Liver (tissue), 8 donors: ENCODE measurements at regions not wholly inside any gene's neighbourhood (a gene's known extent, or its start where the extent isn't known, plus 50 kb on each side); places are given as distances from the start of the nearest gene placed in this dataset.

ENCODE experiments used
- DNase-seq: peaks from one replicate; pipeline ENCODE4 v3.0.0-alpha.2; 2017; ENCODE audit warnings: low spot score
- H3K27ac ChIP-seq, 2 donors: one replicate each; pipeline ENCODE4 v1.7.0; 2013; ENCODE audit warnings: inconsistent platforms in 2 of 2, low read length in 2 of 2, control low read depth in 1 of 2, low read depth in 1 of 2, mild to moderate bottlenecking in 1 of 2
- H3K27me3 ChIP-seq, 4 donors: one replicate each; pipeline versions ENCODE4 v1.6.1 to v1.7.0; 2013; ENCODE audit warnings: low read length in 3 of 4, inconsistent platforms in 1 of 4, mild to moderate bottlenecking in 1 of 4, moderate library complexity in 1 of 4; ENCODE audit not compliant: control insufficient read depth in 4 of 4, insufficient read depth in 4 of 4
- H3K36me3 ChIP-seq, 4 donors: one replicate each; pipeline versions ENCODE4 v1.6.1 to v1.7.0; 2013; ENCODE audit warnings: low read length in 3 of 4, mild to moderate bottlenecking in 3 of 4, low read depth in 1 of 4, moderate library complexity in 1 of 4; ENCODE audit not compliant: control insufficient read depth in 4 of 4, insufficient read depth in 3 of 4
- H3K4me1 ChIP-seq, 4 donors: one replicate each; pipeline versions ENCODE4 v1.6.1 to v1.7.0; 2013; ENCODE audit warnings: low read length in 3 of 4, mild to moderate bottlenecking in 3 of 4, moderate library complexity in 1 of 4; ENCODE audit not compliant: control insufficient read depth in 4 of 4, insufficient read depth in 4 of 4
- H3K4me3 ChIP-seq, 3 donors: one replicate each; pipeline versions ENCODE4 v1.6.1 to v1.7.0; 2013; ENCODE audit warnings: low read length in 3 of 3, control low read depth in 1 of 3, low read depth in 1 of 3, mild to moderate bottlenecking in 1 of 3
- H3K9ac ChIP-seq, 2 donors: one replicate each; pipeline ENCODE4 v1.7.0; 2013; ENCODE audit warnings: low read length in 2 of 2, mild to moderate bottlenecking in 2 of 2, moderate library complexity in 2 of 2, control low read depth in 1 of 2, low read depth in 1 of 2
- H3K9me3 ChIP-seq, 4 donors: one replicate each; pipeline versions ENCODE4 v1.6.1 to v1.7.0; 2013; ENCODE audit warnings: low read length in 3 of 4; ENCODE audit not compliant: control insufficient read depth in 4 of 4
- EGR1 ChIP-seq, 2 donors: IDR thresholded peaks; 2 replicates each; pipeline ENCODE4 v1.6.1; 2016 to 2018; ENCODE audit warnings: antibody characterized with exemption in 2 of 2, low read depth in 2 of 2
- FOXA1 ChIP-seq: IDR thresholded peaks from 2 replicates; pipeline ENCODE4 v1.6.1; 2016; ENCODE audit warnings: antibody characterized with exemption
- FOXA2 ChIP-seq: IDR thresholded peaks from 2 replicates; pipeline ENCODE4 v1.6.1; 2016; ENCODE audit warnings: antibody characterized with exemption
- GABPA ChIP-seq, 2 donors: IDR thresholded peaks in 1 of 2; conservative IDR thresholded peaks in 1 of 2; 2 replicates each; pipeline ENCODE4 v1.6.1; 2016; ENCODE audit warnings: antibody characterized with exemption in 2 of 2, mild to moderate bottlenecking in 1 of 2, moderate library complexity in 1 of 2
- HNF4A ChIP-seq, 2 donors: conservative IDR thresholded peaks; 2 replicates each; pipeline ENCODE4 v1.6.1; 2016; ENCODE audit warnings: antibody characterized with exemption in 2 of 2, mild to moderate bottlenecking in 2 of 2
- HNF4G ChIP-seq: IDR thresholded peaks from 2 replicates; pipeline ENCODE4 v1.6.1; 2016; ENCODE audit warnings: antibody characterized with exemption
- NR2F2 ChIP-seq: IDR thresholded peaks from 2 replicates; pipeline ENCODE4 v1.6.1; 2016; ENCODE audit warnings: antibody characterized with exemption
- RAD21 ChIP-seq, 2 donors: IDR thresholded peaks; 2 replicates each; pipeline ENCODE4 v1.6.1; 2016; ENCODE audit warnings: antibody characterized with exemption in 2 of 2, mild to moderate bottlenecking in 2 of 2
- RXRA ChIP-seq, 2 donors: IDR thresholded peaks; 2 replicates each; pipeline ENCODE4 v1.6.1; 2017 to 2018; ENCODE audit warnings: antibody characterized with exemption in 2 of 2, mild to moderate bottlenecking in 1 of 2
- SP1 ChIP-seq: IDR thresholded peaks from 2 replicates; pipeline ENCODE4 v1.6.1; 2018; ENCODE audit warnings: antibody characterized with exemption, mild to moderate bottlenecking
- TAF1 ChIP-seq: conservative IDR thresholded peaks from 2 replicates; pipeline ENCODE4 v1.6.1; 2016; ENCODE audit warnings: antibody characterized with exemption, mild to moderate bottlenecking
- YY1 ChIP-seq: IDR thresholded peaks from 2 replicates; pipeline ENCODE4 v1.6.1; 2016; ENCODE audit warnings: antibody characterized with exemption, mild to moderate bottlenecking
- WGBS: extraction: QIAGEN DNeasy Blood & Tissue Kit; methylation state at CpG from one replicate; pipeline ENCODE4 v1.1.7; 2013; 5-methylcytosine and 5-hydroxymethylcytosine counted together
- TF ChIP-seq, protein P1 (sequence below): IDR thresholded peaks from 2 replicates; pipeline ENCODE4 v1.6.1; 2016; ENCODE audit warnings: antibody characterized with exemption
- TF ChIP-seq, protein P2 (sequence below): IDR thresholded peaks from 2 replicates; pipeline ENCODE4 v1.6.1; 2016; ENCODE audit warnings: antibody characterized with exemption
- TF ChIP-seq, protein P3 (sequence below): IDR thresholded peaks from 2 replicates; pipeline ENCODE4 v1.6.1; 2016; ENCODE audit warnings: antibody characterized with exemption
- TF ChIP-seq, protein P4 (sequence below): fragments of 150-350 bp; IDR thresholded peaks from 2 replicates; pipeline ENCODE4 v1.5.1; 2017; ENCODE audit warnings: improper control_type of control experiment, low read depth, low read length; ENCODE audit not compliant: missing input control
- donor health status: healthy.
- donor health status: healthy.
- donor health status: healthy.
- donor health status: healthy.
- donor health status: healthy.

DNA sequence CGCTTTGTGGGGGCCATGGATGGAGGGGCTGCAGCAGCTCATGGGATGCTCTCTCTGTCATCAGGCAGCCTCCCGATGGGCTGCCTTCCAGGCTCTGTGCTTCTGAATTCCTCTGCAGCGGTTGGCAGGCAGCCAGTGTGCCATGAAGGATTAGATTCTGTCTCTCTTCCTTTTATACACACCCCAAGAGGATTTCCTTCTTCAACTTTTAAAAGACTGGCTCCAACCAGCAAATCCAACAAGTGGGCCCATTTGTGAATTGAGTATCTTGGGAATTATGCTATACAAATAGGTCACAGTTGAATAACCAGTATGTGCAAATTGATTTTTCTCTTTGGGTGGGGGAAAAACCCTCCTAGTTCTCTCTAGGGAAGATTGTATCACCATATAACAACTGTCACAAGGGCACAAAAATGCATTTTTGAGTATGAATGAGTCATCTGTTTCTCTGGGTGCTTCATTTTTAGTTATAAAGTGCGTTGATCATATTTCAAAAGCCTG is 96.8 kb upstream of the FAT1 start:
- H3K27ac ChIP-seq: no peak overlapping the region
- no peaks in the 10 kb centered on the region for H3K9me3 ChIP-seq
- no peaks in the 10 kb centered on the region for H3K36me3 ChIP-seq
- H3K9ac ChIP-seq: no peak overlapping the region
- H3K27me3 ChIP-seq: no peaks in the 10 kb centered on the region
- H3K4me1 ChIP-seq: no peaks in the 10 kb centered on the region
- no peak for DNase-seq
- 75% methylated on average over 4 of the region's 4 CpGs for WGBS
- no peak overlapping the region for H3K4me3 ChIP-seq
- no peak for TF ChIP-seq RXRA (IDR thresholded peaks at IDR 0.05)
- no peak for TF ChIP-seq FOXA1
- TF ChIP-seq EGR1 (IDR thresholded peaks at IDR 0.05; ENCODE audit: low read depth in 2 of 2): no peak
- no peak for TF ChIP-seq HNF4G
- TF ChIP-seq, protein P1, sequence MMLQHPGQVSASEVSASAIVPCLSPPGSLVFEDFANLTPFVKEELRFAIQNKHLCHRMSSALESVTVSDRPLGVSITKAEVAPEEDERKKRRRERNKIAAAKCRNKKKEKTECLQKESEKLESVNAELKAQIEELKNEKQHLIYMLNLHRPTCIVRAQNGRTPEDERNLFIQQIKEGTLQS: no peak
- TF ChIP-seq RAD21 (IDR thresholded peaks at IDR 0.05): no peak
- TF ChIP-seq, protein P2, sequence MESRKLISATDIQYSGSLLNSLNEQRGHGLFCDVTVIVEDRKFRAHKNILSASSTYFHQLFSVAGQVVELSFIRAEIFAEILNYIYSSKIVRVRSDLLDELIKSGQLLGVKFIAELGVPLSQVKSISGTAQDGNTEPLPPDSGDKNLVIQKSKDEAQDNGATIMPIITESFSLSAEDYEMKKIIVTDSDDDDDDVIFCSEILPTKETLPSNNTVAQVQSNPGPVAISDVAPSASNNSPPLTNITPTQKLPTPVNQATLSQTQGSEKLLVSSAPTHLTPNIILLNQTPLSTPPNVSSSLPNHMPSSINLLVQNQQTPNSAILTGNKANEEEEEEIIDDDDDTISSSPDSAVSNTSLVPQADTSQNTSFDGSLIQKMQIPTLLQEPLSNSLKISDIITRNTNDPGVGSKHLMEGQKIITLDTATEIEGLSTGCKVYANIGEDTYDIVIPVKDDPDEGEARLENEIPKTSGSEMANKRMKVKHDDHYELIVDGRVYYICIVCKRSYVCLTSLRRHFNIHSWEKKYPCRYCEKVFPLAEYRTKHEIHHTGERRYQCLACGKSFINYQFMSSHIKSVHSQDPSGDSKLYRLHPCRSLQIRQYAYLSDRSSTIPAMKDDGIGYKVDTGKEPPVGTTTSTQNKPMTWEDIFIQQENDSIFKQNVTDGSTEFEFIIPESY: no peak

DNA sequence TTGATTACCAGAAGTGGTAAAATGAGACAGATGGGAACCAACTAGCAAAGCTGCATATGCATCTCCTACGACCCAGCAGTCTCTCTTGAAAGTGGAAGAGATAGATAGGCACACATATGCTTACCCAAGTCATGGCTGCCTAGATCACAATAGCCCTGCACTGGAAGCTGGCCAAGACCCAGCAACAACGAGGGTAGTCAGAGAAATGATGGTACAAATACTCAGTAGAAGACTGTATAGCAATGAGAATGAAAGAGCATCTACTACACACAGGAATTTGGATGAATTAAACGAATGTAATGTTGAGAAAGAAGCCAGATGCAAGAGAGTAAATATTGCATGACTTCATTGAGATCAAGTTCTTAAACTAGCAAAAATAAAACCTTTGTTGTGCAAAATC is 100.3 kb upstream of the FAT1 start:
- WGBS: 51% methylated on average over 3 of the region's 3 CpGs
- Histone ChIP-seq H3K4me1 (no peaks in the 10 kb centered on the region), H3K4me3 (no peak overlapping the region), H3K27ac (no peak overlapping the region), H3K27me3 (no peaks in the 10 kb centered on the region), H3K36me3 (no peaks in the 10 kb centered on the region), H3K9me3 (no peaks in the 10 kb centered on the region), H3K9ac (no peak overlapping the region)
- TF ChIP-seq, protein P1: no peak
- no peak for DNase-seq

DNA sequence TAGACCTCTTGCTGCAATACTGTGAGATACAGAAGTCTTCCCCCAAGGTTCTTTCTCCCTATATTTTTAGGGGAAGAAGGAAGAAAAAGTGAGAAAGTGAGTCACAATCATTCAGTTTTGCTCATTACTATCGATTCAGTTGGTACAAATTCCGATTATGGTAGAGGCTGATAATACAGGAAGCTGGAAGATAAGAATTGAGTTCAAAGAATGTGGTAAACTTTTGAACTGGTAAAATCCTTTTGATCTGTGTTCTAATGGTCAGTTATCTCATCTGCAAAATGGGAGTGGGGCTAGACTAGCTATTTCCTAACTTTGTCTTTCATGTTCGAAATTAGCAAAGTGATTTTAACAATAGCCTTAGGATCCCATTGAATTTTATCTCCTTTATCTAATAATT is 101.4 kb upstream of the FAT1 start:
- no peaks in the 10 kb centered on the region for H3K4me1 ChIP-seq
- no peak for DNase-seq
- 71% methylated on average over 3 of the region's 3 CpGs for WGBS
- H3K27me3 ChIP-seq: no peaks in the 10 kb centered on the region
- no peak overlapping the region for H3K4me3 ChIP-seq
- H3K36me3 ChIP-seq: no peaks in the 10 kb centered on the region
- H3K9me3 ChIP-seq: no peaks in the 10 kb centered on the region
- TF ChIP-seq, protein P1: no peak
- TF ChIP-seq HNF4A (conservative IDR thresholded peaks at IDR 0.05): no peak
- no peak overlapping the region for H3K9ac ChIP-seq
- H3K27ac ChIP-seq: no peak overlapping the region

DNA sequence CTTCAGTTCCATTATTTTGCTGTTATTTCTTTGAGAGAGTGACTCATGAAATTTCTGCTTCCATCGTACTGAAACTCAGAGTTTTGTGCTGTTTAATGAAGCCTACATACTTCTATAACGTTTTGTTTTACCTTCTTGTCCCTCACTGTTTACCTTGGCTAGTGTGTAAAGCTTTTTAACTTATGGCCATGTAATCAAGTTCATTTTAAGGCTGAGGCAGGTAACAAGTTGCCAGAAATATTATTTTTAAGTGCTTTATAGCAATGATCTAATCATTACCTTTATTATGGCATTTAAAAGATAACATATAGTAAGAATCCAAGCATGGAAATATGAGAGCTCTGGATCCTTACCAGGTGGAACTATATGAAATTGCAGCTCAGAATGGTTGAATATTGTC is 102.3 kb upstream of the FAT1 start:
- no peak overlapping the region for H3K4me3 ChIP-seq
- DNase-seq: no peak
- H3K27me3 ChIP-seq: no peaks in the 10 kb centered on the region
- H3K36me3 ChIP-seq: no peaks in the 10 kb centered on the region
- no peak overlapping the region for H3K9ac ChIP-seq
- H3K9me3 ChIP-seq: no peaks in the 10 kb centered on the region
- WGBS: 34% methylated on average over 2 of the region's 2 CpGs
- H3K4me1 ChIP-seq: no peaks in the 10 kb centered on the region
- no peak overlapping the region for H3K27ac ChIP-seq
- TF ChIP-seq GABPA (IDR thresholded peaks at IDR 0.05 in 1 of 2, conservative IDR thresholded peaks at IDR 0.05 in 1 of 2) (no peak), RXRA (IDR thresholded peaks at IDR 0.05) (no peak), HNF4A (conservative IDR thresholded peaks at IDR 0.05) (no peak), RAD21 (IDR thresholded peaks at IDR 0.05) (no peak), YY1 (no peak), NR2F2 (no peak), EGR1 (IDR thresholded peaks at IDR 0.05; ENCODE audit: low read depth in 2 of 2) (no peak), TAF1 (no peak), HNF4G (no peak), FOXA1 (no peak), SP1 (no peak), FOXA2 (no peak)
- TF ChIP-seq, protein P3, sequence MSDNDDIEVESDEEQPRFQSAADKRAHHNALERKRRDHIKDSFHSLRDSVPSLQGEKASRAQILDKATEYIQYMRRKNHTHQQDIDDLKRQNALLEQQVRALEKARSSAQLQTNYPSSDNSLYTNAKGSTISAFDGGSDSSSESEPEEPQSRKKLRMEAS: no peak
- TF ChIP-seq, protein P2: no peak
- TF ChIP-seq, protein P1: no peak
- TF ChIP-seq, protein P4, sequence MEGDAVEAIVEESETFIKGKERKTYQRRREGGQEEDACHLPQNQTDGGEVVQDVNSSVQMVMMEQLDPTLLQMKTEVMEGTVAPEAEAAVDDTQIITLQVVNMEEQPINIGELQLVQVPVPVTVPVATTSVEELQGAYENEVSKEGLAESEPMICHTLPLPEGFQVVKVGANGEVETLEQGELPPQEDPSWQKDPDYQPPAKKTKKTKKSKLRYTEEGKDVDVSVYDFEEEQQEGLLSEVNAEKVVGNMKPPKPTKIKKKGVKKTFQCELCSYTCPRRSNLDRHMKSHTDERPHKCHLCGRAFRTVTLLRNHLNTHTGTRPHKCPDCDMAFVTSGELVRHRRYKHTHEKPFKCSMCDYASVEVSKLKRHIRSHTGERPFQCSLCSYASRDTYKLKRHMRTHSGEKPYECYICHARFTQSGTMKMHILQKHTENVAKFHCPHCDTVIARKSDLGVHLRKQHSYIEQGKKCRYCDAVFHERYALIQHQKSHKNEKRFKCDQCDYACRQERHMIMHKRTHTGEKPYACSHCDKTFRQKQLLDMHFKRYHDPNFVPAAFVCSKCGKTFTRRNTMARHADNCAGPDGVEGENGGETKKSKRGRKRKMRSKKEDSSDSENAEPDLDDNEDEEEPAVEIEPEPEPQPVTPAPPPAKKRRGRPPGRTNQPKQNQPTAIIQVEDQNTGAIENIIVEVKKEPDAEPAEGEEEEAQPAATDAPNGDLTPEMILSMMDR: no peak
